BE2C (cell line): ENCODE measurements at regions not wholly inside any gene's neighbourhood (a gene's known extent, or its start where the extent isn't known, plus 50 kb on each side); places are given as distances from the start of the nearest gene placed in this dataset.

Experiments
- DNase-seq: peaks from one replicate; pipeline ENCODE4 v3.0.0-alpha.2; 2020
- H3K27me3 ChIP-seq: fragments of 250-450 bp; sonication (Bioruptor Pico); 2 replicates; pipeline ENCODE4 v1.5.1; 2020; ENCODE audit warnings: mild to moderate bottlenecking
- H3K36me3 ChIP-seq: fragments of 250-450 bp; sonication (Bioruptor Pico); 2 replicates; pipeline ENCODE4 v1.5.1; 2020; ENCODE audit warnings: mild to moderate bottlenecking
- H3K4me1 ChIP-seq: fragments of 250-450 bp; sonication (Bioruptor Pico); 2 replicates; pipeline ENCODE4 v1.5.1; 2020
- H3K4me3 ChIP-seq: 2 replicates; pipeline ENCODE4 v1.5.1; 2011; ENCODE audit warnings: low read depth, low read length
- H3K9me3 ChIP-seq: fragments of 250-450 bp; sonication (Bioruptor Pico); 2 replicates; pipeline ENCODE4 v1.5.1; 2020
- CTCF ChIP-seq: IDR thresholded peaks from 2 replicates; pipeline ENCODE4 v1.5.1; 2012; ENCODE audit warnings: mild to moderate bottlenecking, low read depth, low read length

GRCh38 chr4:63901304-63901703 lies 507.9 kb downstream of the TECRL start:
- H3K27me3 ChIP-seq: no peaks in the 10 kb centered on the region
- H3K36me3 ChIP-seq: no peaks in the 10 kb centered on the region
- no peaks in the 10 kb centered on the region for H3K9me3 ChIP-seq
- no peak overlapping the region for H3K4me3 ChIP-seq
- TF ChIP-seq CTCF: no peak
- DNase-seq: no peak
- H3K4me1 ChIP-seq: no peaks in the 10 kb centered on the region

DNA sequence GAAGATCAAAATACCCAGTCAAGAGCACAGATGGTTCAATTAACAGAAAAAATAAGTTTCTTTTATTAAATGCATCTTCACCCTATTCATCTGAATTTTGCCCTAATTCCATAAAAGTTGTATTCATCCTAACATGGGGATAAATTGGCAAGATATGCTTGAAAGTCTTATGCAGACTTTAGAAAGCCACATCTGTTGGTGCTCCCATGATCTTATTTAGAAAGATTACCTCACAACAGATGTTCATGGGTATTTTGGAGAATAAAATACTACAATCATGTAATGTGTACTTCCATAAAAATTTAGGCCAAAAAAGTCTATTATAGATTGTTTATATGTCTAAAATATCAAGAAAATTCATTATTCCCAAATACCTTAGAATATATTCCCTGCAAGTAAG lies 510.3 kb downstream of the TECRL start:
- no peak for DNase-seq
- no peaks in the 10 kb centered on the region for H3K9me3 ChIP-seq
- H3K4me1 ChIP-seq: no peaks in the 10 kb centered on the region
- H3K36me3 ChIP-seq: no peaks in the 10 kb centered on the region
- TF ChIP-seq CTCF: no peak
- no peaks in the 10 kb centered on the region for H3K27me3 ChIP-seq
- no peak overlapping the region for H3K4me3 ChIP-seq

GRCh38 chr4:63894161-63894560 lies 515.1 kb downstream of the TECRL start:
- Histone ChIP-seq H3K36me3 (no peaks in the 10 kb centered on the region), H3K4me1 (no peaks in the 10 kb centered on the region), H3K9me3 (no peaks in the 10 kb centered on the region), H3K27me3 (no peaks in the 10 kb centered on the region), H3K4me3 (no peak overlapping the region)
- no peak for DNase-seq
- no peak for TF ChIP-seq CTCF

GRCh38 chr4:63869370-63869769 lies 539.9 kb downstream of the TECRL start:
- DNase-seq: no peak
- TF ChIP-seq CTCF: no peak
- H3K9me3 ChIP-seq: no peaks in the 10 kb centered on the region
- H3K4me1 ChIP-seq: no peaks in the 10 kb centered on the region
- no peaks in the 10 kb centered on the region for H3K36me3 ChIP-seq
- H3K27me3 ChIP-seq: no peaks in the 10 kb centered on the region
- H3K4me3 ChIP-seq: no peak overlapping the region

DNA sequence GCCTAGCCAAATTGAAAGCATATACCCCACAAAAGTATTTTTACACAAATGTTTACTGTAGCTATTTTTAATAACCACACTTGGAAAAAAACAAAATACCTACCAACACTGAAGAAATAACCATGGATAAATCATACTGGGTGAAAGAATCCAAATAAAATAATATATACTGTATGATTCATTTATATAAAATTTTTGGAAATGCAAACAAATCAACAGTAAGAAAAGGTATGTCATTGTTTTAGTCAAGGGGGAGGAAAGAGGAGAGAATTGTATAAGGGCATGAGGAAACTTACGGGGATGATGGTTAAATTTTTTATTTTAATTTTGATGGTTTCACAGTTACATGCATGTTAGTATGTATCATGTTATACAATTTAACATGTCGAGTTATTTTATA lies 557.8 kb downstream of the TECRL start:
- Histone ChIP-seq H3K36me3 (no peaks in the 10 kb centered on the region), H3K4me3 (no peak overlapping the region), H3K4me1 (no peaks in the 10 kb centered on the region), H3K9me3 (no peaks in the 10 kb centered on the region), H3K27me3 (no peaks in the 10 kb centered on the region)
- no peak for DNase-seq
- no peak for TF ChIP-seq CTCF

GRCh38 chr4:63841266-63841665 lies 568.0 kb downstream of the TECRL start:
- no peak for TF ChIP-seq CTCF
- Histone ChIP-seq H3K4me1 (no peaks in the 10 kb centered on the region), H3K9me3 (no peaks in the 10 kb centered on the region), H3K4me3 (no peak overlapping the region), H3K36me3 (no peaks in the 10 kb centered on the region), H3K27me3 (no peaks in the 10 kb centered on the region)
- no peak for DNase-seq
